ENCODE measurements at regions not wholly inside any gene's neighbourhood (a gene's known extent, or its start where the extent isn't known, plus 50 kb on each side); places are given as distances from the start of the nearest gene placed in this dataset.
"Not testable (repeated sequence)": the region's sequence is repeated elsewhere in the genome, so short reads cannot be mapped to it uniquely, and the experiment has no call there.

DNA sequence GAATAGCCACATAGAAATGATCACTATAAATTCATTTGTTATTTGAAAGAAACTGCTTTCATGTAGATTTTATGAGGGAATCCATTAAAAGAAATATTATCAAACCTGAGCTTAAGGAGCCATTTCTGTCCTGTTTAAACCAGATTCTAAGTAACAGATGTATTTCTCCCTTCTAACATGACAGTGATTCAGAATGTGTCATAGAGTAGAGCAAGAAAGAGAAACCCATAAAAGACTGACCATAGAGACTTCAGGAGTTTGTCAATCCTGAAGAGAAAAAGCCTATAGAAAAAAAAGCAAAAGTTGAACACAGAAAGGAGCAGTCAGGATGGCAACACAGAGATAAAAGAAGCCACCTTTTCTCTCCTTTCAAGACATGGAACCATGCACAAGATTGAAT lies 390.6 kb downstream of the PRIM2 start:
- FAIRE-seq, result not testable (repeated sequence)

DNA sequence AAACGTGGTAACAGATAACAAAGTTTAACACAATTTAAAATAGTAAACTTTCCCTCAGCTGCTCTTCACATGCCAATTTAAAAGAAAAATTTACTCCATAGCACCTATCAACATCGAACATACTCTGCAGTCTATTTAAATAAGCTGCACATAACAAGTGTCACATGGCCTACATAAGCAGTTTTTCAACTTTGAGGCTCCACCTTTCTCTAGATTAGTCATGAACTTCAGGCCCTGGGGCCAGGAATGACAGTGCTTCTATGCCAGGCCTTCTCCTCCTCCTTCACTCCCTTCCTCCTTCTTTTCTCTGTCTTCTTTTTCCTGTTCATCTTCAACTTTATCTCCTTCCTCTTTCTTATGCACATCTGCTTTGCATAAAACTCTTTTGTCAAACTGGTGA lies 405.1 kb downstream of the PRIM2 start:
- FAIRE-seq, result not testable (repeated sequence)

DNA sequence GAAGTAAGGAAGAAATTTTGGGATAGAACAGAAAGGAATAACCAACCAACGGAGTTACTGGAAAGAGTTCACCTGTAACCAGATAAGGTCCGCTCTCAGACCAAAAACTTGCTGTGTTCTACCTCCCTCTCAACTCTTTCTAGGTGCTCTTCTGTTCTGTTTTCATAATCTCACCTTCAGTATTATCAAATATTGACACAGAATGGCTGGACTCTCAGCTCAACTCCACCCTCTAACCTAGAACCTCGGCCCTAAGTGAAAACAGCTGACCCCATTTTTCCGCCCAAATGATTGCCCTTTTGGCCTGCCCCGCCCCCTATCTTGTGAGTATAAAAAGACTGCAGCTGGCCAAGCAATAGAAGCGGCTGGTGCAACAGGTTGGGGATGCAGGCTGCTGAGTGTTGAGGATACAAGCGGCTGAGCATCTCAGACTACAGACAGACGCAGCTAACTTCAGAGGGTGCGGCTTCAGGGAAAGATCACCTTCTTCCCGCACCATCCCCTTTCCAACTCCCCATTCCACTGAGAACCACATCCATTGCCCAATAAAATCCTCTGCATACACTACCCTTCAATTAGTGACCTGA lies 406.5 kb downstream of the PRIM2 start:
- not testable (repeated sequence) for FAIRE-seq

DNA sequence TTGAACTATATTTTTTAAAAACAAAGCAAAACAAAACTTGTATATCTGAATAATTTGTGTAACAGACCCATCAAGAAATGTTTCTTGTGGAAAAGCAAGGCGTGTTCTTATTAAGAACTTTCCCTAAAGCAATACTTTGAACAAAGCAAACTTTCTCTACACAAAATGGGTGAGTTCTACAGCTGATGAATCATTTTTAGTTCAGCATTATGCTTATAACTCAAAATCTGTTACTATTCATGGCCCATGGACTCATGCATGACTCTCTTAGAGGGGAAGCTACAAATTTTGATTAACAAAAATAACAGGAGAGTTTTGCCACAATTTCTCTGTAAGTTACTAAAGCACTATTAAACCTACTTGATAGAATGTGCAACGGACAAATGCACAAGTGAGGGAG lies 412.0 kb downstream of the PRIM2 start:
- not testable (repeated sequence) for FAIRE-seq

DNA sequence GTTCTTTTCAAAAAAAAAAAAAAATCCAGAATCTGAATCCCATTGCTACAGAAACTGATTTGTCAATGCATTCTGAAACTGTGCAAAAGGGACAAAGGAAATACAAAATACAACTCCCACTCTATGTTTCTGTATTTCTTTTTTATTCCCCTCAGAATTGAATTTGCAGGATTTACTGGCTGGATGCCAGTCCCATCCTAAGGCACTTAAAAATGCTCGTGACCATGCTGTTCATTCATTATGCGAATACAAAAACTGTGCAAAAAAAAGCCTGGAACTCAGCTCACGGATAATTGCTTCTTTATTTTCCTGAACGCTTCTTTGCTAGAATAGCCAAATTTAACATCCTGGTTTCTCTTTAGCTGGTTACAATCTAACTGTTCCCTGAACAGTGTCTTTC lies 413.3 kb downstream of the PRIM2 start:
- FAIRE-seq, result not testable (repeated sequence)

GRCh38 chr6:57747716-57748115 lies 430.3 kb downstream of the PRIM2 start:
- not testable (repeated sequence) for FAIRE-seq

GRCh38 chr6:57759850-57760249 lies 442.4 kb downstream of the PRIM2 start:
- FAIRE-seq, result not testable (repeated sequence)

GRCh38 chr6:57792720-57793397 lies 475.4 kb downstream of the PRIM2 start:
- not testable (repeated sequence) for FAIRE-seq

DNA sequence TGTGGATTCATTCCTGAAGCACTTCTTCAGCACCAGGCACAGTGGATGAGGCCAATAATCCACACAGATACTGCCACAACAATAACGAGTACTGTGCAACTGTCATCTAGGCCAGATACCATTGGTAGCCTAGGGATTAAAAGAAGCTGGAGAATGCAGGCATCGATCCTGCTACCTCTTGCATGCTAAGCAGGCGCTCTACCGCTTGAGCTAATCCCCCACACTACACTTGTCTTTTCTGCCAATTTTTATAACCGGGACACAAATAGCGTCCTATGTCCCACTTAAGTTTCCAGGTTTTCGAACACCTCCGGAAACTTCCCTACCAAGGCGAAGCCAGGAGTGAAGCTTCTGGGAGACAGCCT lies 475.9 kb downstream of the PRIM2 start:
- FAIRE-seq, result not testable (repeated sequence)

- not testable (repeated sequence) for FAIRE-seq
Measured at GRCh38 chr6:57799703-57800479, 482.5 kb downstream of the PRIM2 start.

DNA sequence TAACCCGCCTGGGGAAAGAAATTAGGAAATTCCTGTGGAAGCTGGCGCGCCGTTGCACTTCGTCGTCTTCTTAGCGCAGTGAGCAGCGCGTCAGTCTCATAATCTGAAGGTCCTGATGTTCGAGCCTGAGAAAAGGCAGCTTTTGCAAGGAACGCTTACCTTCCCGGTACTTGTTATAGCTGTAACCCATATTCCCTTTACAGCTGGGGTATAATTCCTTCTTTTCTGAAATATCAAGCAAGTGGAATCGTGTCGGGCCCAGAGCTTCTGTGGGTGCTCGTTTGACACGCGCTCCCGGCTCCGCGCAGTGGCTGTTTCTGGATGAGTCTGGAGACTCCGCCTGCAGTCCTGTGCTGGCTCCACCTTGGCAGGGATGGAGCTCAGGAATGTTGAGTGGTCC lies 491.2 kb downstream of the PRIM2 start:
- FAIRE-seq, result not testable (repeated sequence)

- not testable (repeated sequence) for FAIRE-seq
Measured at GRCh38 chr6:57809454-57809853, 492.0 kb downstream of the PRIM2 start.

DNA sequence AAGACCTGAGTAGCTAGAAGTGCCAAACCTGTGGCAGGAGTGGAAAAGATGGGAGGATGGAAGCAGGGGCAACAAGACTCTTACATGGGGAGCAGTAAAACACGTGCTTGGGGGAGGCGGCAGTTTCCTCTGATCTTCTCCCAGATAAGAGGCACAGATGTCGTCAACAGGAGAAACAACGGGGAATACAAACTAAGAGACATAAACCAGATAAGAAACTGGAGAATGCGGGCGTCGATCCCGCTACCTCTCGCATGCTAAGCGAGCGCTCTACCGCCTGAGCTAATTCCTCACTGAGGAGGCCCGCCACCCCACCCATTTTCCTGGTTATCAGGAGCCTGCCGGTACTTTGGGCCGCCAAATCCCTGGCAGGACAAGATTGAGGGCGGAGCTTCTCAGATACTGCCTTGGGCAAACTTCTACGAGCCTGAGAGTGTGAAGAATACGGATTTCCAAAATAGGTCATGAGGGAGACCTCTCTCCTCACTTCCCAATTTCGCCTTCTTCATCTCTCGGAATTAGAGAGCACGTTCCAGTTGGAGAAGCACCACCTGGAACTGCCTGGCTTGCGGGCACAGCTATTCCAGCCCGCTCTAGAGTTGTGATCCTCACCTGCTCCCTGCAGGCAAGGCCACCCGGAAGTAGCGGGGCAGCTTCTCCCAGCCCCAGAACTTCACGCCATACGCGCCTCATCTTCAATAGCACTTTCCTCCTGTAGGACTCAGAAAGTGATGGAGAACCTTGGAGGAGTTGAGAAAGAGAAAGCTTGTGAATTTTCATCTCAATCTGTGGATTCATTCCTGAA lies 496.0 kb downstream of the PRIM2 start:
- FAIRE-seq, result not testable (repeated sequence)

- not testable (repeated sequence) for FAIRE-seq
Measured at GRCh38 chr6:57815826-57816225, 498.4 kb downstream of the PRIM2 start.

DNA sequence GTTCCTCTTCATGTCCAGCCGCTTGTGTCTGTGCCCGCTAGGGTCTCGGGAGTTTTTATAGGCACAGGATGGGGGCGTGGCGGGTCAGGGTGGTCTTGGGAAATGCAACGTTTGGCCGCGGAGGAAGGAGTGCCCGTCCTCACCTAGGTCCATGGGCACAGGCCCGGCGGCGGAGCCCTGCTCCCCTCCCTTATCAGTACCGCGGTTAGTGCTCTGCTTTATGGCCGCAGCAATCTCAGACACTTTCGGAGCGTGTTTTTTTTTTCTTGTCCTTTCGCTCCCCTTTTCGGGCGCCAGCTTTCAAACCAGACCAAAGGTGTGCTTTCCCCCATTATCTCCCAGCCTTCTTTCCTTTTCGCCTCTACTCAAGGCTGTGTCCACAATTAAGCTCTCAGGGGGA lies 503.9 kb downstream of the PRIM2 start:
- not testable (repeated sequence) for FAIRE-seq

DNA sequence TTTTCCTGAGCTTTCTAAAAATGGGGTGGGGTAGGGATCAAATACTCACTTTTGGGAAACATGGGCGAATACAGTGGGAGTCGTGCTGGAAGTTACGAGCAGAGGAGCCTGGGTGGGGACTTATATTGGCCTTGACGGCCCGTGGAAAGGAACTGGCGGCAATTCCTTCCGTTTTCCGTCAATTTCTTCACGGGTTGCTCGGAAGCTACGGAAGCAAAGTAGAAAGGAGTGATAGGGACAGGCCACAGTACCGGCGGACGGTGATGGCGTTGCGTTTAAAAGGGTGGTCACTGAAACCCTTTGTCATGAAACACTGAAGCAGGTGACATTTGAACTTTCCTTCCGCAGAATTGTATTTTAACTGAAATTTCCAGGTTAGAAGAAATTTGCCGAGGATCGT lies 505.0 kb downstream of the PRIM2 start:
- FAIRE-seq, result not testable (repeated sequence)

GRCh38 chr6:57822896-57823358 lies 505.5 kb downstream of the PRIM2 start:
- FAIRE-seq, result no peak

DNA sequence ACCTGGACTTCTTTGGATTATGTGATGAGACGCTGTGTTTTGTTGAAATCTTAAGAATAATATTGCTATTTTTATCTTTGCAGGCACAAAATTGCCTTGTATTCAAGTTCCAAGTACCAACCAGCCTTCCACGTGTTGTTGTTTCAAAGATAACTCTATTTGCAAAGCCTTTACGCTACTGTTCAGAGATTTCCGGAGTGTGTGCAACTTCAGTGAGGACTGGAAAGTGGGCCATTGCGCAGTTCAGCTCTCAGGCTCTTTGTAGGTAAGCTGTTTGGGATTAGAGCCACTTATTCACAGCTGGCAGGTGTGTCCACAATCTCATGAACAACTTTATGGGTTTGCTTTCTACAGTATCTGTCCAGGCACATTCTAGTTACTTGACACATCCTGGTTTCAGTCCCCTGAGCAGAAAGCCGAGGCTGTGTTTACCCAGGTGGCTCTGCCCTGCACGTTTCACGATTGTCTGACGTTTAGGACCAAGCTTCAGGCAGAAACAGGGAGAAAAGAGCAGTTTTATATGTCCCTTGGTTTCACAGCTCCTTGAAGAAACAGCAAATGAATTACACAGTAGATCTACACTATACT lies 520.3 kb downstream of the PRIM2 start:
- not testable (repeated sequence) for FAIRE-seq

- FAIRE-seq, result not testable (repeated sequence)
Measured at GRCh38 chr6:57841551-57841950, 524.1 kb downstream of the PRIM2 start.

- not testable (repeated sequence) for FAIRE-seq
Measured at GRCh38 chr6:57853745-57854407, 536.4 kb downstream of the PRIM2 start.

DNA sequence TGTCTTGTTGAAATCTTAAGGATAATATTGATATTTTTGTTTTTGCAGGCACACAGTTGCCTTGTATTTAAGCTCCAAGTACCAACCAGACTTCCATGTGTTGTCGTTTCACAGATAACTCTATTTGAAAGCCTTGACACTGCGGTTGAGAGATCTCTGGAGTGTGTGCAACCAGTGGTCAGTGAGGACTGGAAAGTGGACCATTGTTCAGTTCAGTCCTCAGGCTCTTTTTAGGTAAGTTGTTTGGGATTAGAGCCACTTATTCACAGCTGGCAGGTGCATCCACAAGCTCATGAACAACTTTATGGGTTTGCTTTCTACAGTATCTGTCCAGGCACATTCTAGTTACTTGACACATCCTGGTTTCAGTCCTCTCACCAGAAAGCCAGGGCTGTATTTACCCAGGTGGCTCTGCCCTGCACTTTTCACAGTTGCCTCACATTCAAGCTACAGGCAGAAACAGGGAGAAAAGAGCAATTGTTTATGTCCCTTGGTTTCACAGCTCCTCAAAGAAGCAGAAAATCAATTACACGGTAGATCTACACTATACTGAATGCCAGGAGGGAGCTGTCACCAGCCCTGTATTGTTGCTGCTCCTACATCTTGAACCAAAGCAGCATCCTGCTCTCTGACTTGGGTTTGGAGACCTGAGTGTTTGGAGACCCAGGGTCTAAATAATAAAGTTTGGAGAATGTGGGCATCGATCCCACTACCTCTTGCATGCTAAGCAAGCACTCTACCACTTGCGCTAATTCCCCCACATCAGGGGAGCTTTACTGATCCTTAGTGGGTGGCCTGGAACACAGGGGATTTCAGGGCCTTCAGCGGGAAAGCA lies 543.3 kb downstream of the PRIM2 start:
- FAIRE-seq, result not testable (repeated sequence)

Data from islet of Langerhans (tissue), 1 donor.